Nephron progenitor cell (in vitro differentiated cells): ENCODE measurements at regions not wholly inside any gene's neighbourhood (a gene's known extent, or its start where the extent isn't known, plus 50 kb on each side); places are given as distances from the start of the nearest gene placed in this dataset.
"Not testable (repeated sequence)": the region's sequence is repeated elsewhere in the genome, so short reads cannot be mapped to it uniquely, and the experiment has no call there.

Experiments
- DNase-seq: peaks from one replicate; pipeline ENCODE4 v3.0.0; 2021
- H3K27ac Mint-ChIP-seq: 2 replicates; pipeline ENCODE4 v1.8.0; 2021; ENCODE audit warnings: mild to moderate bottlenecking, moderate library complexity, mixed read lengths
- H3K27me3 Mint-ChIP-seq: 2 replicates; pipeline ENCODE4 v1.8.0; 2021; ENCODE audit warnings: mild to moderate bottlenecking, low read depth, mixed read lengths; ENCODE audit not compliant: poor library complexity
- H3K36me3 Mint-ChIP-seq: 2 replicates; pipeline ENCODE4 v1.8.0; 2021; ENCODE audit warnings: low read depth, mixed read lengths
- H3K4me1 Mint-ChIP-seq: 2 replicates; pipeline ENCODE4 v1.8.0; 2021; ENCODE audit warnings: mixed read lengths
- H3K4me3 Mint-ChIP-seq: 2 replicates; pipeline ENCODE4 v1.8.0; 2021; ENCODE audit warnings: mild to moderate bottlenecking, moderate library complexity, mixed read lengths
- H3K9me3 Mint-ChIP-seq: 2 replicates; pipeline ENCODE4 v1.8.0; 2021; ENCODE audit warnings: mild to moderate bottlenecking, moderate library complexity, mixed read lengths
- TF ChIP-seq, protein P1 (sequence below): fragments of 200-600 bp; sonication (generic); IDR thresholded peaks from 2 replicates; pipeline ENCODE4 v1.5.0; 2021; ENCODE audit warnings: antibody characterized with exemption

DNA sequence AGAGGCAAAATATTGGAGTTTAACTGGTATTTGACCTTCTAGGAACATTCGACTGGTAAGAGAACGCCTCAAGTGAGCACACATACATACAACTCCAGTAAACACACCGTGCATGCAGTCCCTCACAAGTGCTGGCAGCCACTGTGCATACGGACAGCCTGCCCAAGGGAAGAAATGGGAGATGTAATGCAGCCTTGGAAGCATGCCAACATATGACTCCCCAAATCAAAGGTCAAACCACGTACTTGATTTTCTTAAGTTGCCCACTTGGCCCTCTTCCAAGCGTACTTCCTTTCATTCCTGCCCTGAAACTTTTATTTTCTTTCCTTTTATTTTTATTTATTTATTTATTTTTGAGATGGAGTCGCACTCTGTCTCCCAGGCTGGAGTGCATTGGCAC, 206.6 kb downstream of the SPRY1 start:
- Mint-ChIP-seq H3K4me3 (no peak overlapping the region), H3K27ac (no peak overlapping the region), H3K4me1 (peaks cover 27% of the 10 kb centered on the region), H3K36me3 (peaks cover 8% of the 10 kb centered on the region), H3K9me3 (peaks cover 9% of the 10 kb centered on the region), H3K27me3 (no peaks in the 10 kb centered on the region)
- TF ChIP-seq, protein P1, sequence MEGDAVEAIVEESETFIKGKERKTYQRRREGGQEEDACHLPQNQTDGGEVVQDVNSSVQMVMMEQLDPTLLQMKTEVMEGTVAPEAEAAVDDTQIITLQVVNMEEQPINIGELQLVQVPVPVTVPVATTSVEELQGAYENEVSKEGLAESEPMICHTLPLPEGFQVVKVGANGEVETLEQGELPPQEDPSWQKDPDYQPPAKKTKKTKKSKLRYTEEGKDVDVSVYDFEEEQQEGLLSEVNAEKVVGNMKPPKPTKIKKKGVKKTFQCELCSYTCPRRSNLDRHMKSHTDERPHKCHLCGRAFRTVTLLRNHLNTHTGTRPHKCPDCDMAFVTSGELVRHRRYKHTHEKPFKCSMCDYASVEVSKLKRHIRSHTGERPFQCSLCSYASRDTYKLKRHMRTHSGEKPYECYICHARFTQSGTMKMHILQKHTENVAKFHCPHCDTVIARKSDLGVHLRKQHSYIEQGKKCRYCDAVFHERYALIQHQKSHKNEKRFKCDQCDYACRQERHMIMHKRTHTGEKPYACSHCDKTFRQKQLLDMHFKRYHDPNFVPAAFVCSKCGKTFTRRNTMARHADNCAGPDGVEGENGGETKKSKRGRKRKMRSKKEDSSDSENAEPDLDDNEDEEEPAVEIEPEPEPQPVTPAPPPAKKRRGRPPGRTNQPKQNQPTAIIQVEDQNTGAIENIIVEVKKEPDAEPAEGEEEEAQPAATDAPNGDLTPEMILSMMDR, result no peak
- no peak for DNase-seq

DNA sequence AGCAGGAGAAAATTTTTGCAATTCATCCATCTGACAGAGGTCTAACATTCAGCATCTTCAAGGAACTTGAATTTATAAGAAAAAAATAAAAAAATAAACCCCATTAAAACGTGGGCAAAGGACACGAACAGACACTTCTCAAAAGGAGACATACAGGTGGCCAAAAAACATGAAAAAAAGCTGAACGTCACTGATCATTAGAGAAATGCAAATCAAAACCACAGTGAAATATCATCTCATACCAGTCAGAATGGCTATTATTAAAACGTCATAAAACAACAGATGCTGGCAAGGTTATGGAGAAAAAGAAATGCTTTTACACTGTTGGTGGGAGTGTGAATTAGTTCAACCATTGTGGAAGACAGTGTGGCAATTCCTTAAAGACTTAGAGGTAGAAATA, 209.2 kb downstream of the SPRY1 start:
- H3K36me3 Mint-ChIP-seq, H3K27me3 Mint-ChIP-seq, H3K4me1 Mint-ChIP-seq, H3K9me3 Mint-ChIP-seq, DNase-seq, H3K4me3 Mint-ChIP-seq, H3K27ac Mint-ChIP-seq: not testable (repeated sequence)

DNA sequence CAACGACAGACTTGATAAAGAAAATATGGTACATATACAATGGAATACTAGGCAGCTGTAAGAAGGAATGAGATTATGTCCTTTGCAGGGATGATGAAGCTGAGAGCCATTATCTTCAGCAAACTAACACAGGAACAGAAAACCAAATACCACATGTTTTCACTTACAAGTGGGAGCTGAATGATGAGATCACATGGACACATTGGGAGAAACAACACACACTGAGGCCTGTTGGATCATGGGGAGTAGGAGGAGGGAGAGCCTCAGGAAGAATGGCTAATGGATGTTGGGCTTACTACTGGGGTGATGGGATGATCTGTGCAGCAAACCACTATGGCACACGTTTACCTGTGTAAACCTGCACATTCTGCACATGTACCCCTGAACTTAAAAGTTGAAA, 209.7 kb downstream of the SPRY1 start:
- Mint-ChIP-seq H3K36me3 (peaks cover 8% of the 10 kb centered on the region), H3K27me3 (peaks cover under 1% of the 10 kb centered on the region), H3K4me3 (no peak overlapping the region), H3K4me1 (peaks cover 3% of the 10 kb centered on the region), H3K9me3 (peaks cover 9% of the 10 kb centered on the region), H3K27ac (no peak overlapping the region)
- TF ChIP-seq, protein P1, result no peak
- no peak for DNase-seq

DNA sequence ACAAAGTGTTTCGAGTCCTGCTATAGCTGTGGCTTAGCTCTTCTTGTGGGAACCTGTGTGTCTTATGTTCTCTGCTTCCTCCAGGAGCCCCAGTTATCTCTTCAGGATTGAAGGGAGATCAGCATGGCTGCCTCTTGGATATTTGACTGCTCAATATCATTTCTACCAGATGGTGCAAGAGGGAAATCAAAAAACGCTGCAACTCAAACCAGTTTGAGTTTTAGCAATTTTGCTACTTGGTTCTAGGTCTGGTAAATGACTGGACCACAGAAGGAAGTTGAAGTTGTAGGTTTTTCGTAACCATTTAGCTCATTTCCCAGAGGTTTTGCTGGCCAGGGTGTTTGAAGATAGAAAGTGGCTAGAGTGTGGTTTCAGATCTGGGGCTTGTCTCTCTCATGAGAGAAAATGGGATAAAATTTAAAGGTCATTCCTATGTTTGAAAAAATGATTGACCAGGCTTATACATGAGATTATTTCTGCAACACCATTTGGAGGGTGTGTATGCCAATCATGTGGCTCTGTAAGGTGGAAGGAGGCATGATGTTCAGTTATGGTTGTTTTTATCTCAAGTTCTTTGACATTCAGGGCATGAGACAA, 210.4 kb downstream of the SPRY1 start:
- Mint-ChIP-seq H3K36me3 (peaks cover 8% of the 10 kb centered on the region), H3K27me3 (peaks cover 5% of the 10 kb centered on the region), H3K4me1 (no peaks in the 10 kb centered on the region), H3K27ac (no peak overlapping the region), H3K9me3 (peaks cover 9% of the 10 kb centered on the region), H3K4me3 (no peak overlapping the region)
- TF ChIP-seq, protein P1, result no peak
- no peak for DNase-seq

DNA sequence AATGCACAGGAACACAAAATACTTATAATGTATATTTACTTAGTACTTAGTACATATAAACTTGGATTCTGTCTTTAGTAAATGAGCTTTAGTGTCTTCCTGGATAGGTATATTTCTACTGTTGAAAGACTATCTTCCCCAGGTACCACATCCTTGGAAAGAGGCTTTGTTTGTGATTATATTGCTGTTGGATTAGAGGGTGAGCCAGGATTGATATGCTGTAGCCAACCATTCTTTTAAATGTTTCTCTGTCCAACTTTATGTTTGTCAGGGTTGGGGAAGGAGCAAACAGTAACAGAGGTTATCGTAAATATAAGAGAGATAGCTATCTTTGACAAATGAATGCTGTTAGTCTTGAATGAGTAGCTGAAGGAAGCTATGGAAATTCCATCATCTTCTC, 213.2 kb downstream of the SPRY1 start:
- peaks cover 12% of the 10 kb centered on the region for H3K36me3 Mint-ChIP-seq
- H3K9me3 Mint-ChIP-seq, result peaks cover 8% of the 10 kb centered on the region
- no peak overlapping the region for H3K4me3 Mint-ChIP-seq
- H3K27me3 Mint-ChIP-seq, result peaks cover 5% of the 10 kb centered on the region
- peaks cover 22% of the 10 kb centered on the region for H3K4me1 Mint-ChIP-seq
- DNase-seq, result no peak
- H3K27ac Mint-ChIP-seq, result no peak overlapping the region
- TF ChIP-seq, protein P1, result no peak

DNA sequence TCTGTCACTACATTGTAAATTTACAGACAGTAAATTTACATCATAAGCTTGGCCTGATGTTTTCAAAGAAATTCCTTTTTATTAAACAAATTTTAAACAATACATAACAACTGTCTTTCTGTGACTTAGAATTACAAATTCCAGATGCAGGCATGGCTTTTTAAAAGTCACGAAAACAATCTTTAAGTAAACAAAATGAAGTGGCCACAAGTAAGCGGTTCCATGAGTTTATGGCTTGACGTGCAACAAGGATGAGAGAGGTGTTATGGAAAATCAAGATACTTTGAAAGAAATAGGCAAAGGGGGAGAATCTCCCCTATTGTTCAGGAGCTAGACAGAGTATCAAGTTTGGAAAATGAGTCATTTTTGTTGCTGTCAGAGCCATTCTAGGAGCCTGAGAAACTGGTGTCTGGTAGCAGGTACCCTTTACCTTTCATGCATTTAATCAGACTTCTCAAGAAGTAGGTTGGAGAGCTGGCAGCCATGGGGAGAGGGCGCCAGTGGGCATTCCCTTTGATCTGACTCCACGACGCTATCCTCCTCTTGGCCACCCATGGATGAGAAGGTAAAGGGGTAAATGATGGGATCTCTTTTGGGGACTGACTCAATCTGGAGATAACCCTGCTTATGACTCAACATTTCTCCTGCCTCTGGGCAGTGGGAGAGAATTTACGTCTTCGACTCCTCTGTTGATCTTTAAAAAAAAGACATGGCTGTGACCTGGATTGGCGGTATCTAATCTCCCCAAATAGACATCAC, 217.2 kb downstream of the SPRY1 start:
- peaks cover 48% of the 10 kb centered on the region for H3K4me1 Mint-ChIP-seq
- H3K27me3 Mint-ChIP-seq, result peaks cover 9% of the 10 kb centered on the region
- DNase-seq, result no peak
- peaks cover 7% of the 10 kb centered on the region for H3K9me3 Mint-ChIP-seq
- no peak overlapping the region for H3K4me3 Mint-ChIP-seq
- peaks cover 11% of the 10 kb centered on the region for H3K36me3 Mint-ChIP-seq
- no peak overlapping the region for H3K27ac Mint-ChIP-seq
- TF ChIP-seq, protein P1, result no peak
